ENCODE measurements at regions not wholly inside any gene's neighbourhood (a gene's known extent, or its start where the extent isn't known, plus 50 kb on each side); places are given as distances from the start of the nearest gene placed in this dataset.

DNA sequence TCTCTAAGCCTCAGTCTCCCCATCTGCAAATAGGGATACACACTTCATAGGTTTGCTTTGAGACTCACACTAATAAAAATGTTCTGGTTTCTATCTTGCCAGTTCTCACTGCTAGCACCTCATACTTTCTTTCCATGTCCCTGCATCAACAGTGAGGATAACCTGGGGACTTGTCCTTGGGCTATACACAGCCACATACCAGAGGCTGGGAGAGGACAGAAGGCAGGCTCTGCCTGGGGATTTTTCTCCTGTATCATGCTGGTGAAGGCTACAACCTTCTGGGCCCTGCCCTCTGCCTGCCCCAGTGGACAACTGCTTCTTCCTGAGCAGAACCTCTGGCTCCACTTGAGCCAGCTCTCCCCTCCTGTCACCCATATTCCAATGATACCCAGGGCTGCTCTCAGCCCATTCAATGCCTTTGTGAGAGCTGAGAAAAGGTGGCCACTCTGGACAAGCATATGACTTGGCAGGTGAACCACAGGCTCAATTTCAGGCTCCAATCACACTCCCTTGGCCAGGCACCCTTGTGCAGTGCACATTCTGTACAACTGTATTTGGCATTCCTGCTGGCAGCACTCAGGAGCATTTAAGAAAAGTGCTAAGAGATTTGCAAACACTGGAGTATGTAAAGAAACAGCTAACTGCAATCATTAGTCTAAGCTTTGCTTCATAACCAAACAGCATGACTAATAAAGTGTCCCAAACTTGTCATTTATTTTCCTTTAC is 135.8 kb upstream of the VRK1 start:
- Histone ChIP-seq H4K8ac (replicated peaks; ENCODE audit: insufficient read length, low read depth, low read length) (no peak overlapping the region), H3T11ph (ENCODE audit: low read length) (no peak overlapping the region), H4K20me1 (ENCODE audit: control insufficient read depth, insufficient read depth, insufficient read length) (no peaks in the 10 kb centered on the region), H2BK120ac (ENCODE audit: low read depth, low read length, poor library complexity, severe bottlenecking) (no peak overlapping the region), H3K9me3 (ENCODE audit: control insufficient read depth, low read depth, low read length) (no peaks in the 10 kb centered on the region), H2AFZ (ENCODE audit: low read length) (no peak overlapping the region), H3K4ac (ENCODE audit: low read depth, low read length) (no peak overlapping the region), H2BK12ac (ENCODE audit: insufficient read length, low read depth, low read length) (no peak overlapping the region), H4K5ac (ENCODE audit: insufficient read length, low read depth, low read length) (no peak overlapping the region), H3K18ac (ENCODE audit: insufficient read length, low read depth, low read length) (no peak overlapping the region), H3K23ac (ENCODE audit: insufficient read length, low read depth, low read length) (no peak overlapping the region), H2BK5ac (ENCODE audit: insufficient read length, low read length) (no peak overlapping the region), H3K14ac (ENCODE audit: insufficient read depth, low read length) (no peak overlapping the region), H3K4me2 (ENCODE audit: insufficient read depth, insufficient read length, low read length) (no peak overlapping the region), H3K23me2 (ENCODE audit: insufficient read length, low read depth, low read length, poor library complexity, severe bottlenecking) (no peaks in the 10 kb centered on the region), H2BK20ac (ENCODE audit: low read depth, low read length, poor library complexity, severe bottlenecking) (no peak overlapping the region), H3K4me1 (ENCODE audit: insufficient read depth, low read length) (no peaks in the 10 kb centered on the region), H3K27me3 (ENCODE audit: insufficient read depth, low read length) (no peaks in the 10 kb centered on the region), H2AK5ac (ENCODE audit: insufficient read length, low read length) (no peak overlapping the region), H3K79me1 (ENCODE audit: insufficient read depth, low read depth, low read length, poor library complexity, severe bottlenecking) (no peaks in the 10 kb centered on the region), H3K79me2 (ENCODE audit: insufficient read depth, low read length) (no peaks in the 10 kb centered on the region), H3K9ac (ENCODE audit: extremely low read depth, insufficient read length, low read length) (no peak overlapping the region), H3K27ac (ENCODE audit: insufficient read length, low read depth, low read length) (no peak overlapping the region), H2BK15ac (ENCODE audit: low read depth, low read length) (no peak overlapping the region), H4K91ac (ENCODE audit: insufficient read length, low read depth, low read length) (no peak overlapping the region), H3K56ac (ENCODE audit: insufficient read length, low read depth, low read length) (no peak overlapping the region)
- H3K27ac Mint-ChIP-seq = no peak overlapping the region; a peak in 1 of 7 replicates
- H3K27me3 Mint-ChIP-seq (ENCODE audit: low read depth) = peaks cover 41% of the 10 kb centered on the region
- H3K4me1 Mint-ChIP-seq = peaks cover 2 to 3% of the 10 kb centered on the region in 2 experiments; a peak in 2 of 4 replicates
- TF ChIP-seq CTCF (conservative IDR thresholded peaks at IDR 0.05) = no peak
- peaks cover 0 to 2% (median 0%) of the 10 kb centered on the region in 3 experiments; a peak in 3 of 7 replicates for H3K36me3 Mint-ChIP-seq (ENCODE audit: insufficient read depth in 1 of 3, low read depth in 3 of 3)
- no peak overlapping the region for H3K4me3 Mint-ChIP-seq
- H3K9me3 Mint-ChIP-seq = peaks cover 5 to 13% of the 10 kb centered on the region in 2 experiments
- DNase-seq = no peak

All from H9 (cell line).